ENCODE measurements at regions not wholly inside any gene's neighbourhood (a gene's known extent, or its start where the extent isn't known, plus 50 kb on each side); places are given as distances from the start of the nearest gene placed in this dataset.
A peak's percentile ranks its signal among the peaks of the same experiment; 100 is the strongest.
"Not testable (repeated sequence)": the region's sequence is repeated elsewhere in the genome, so short reads cannot be mapped to it uniquely, and the experiment has no call there.

GRCh38 chr10:52391927-52392602 lies 78.0 kb downstream of the DKK1 start:
- Mint-ChIP-seq H3K27me3 (ENCODE audit: insufficient read depth, unreplicated experiment) (no peaks in the 10 kb centered on the region), H3K27ac (ENCODE audit: low read depth, unreplicated experiment) (no peak overlapping the region), H3K4me1 (ENCODE audit: insufficient read depth, unreplicated experiment) (peaks cover 9% of the 10 kb centered on the region), H3K4me3 (ENCODE audit: unreplicated experiment) (no peak overlapping the region), H3K9me3 (ENCODE audit: unreplicated experiment) (peaks cover 4% of the 10 kb centered on the region), H3K36me3 (ENCODE audit: insufficient read depth, unreplicated experiment) (no peaks in the 10 kb centered on the region)
- intact Hi-C loops (cut with micrococcal nuclease): no loop called here
- no peak for DNase-seq (ENCODE audit: unreplicated experiment)
- TF ChIP-seq CTCF (IDR thresholded peaks at IDR 0.05; ENCODE audit: unreplicated experiment): no peak
- ChIA-PET CTCF (interaction anchor here (0.6 to 1.2 kb wide), 4 partner anchors 16 to 227 kb away, joined by 3 to 7 read pairs (median 4); no protein-coding TSS in a partner anchor), POLR2A (interaction anchor here (0.6 to 1.2 kb wide), 3 partner anchors 9 to 78 kb away, joined by 3 read pairs; partner anchors contain the start of gene DKK1)
- BruUV-seq (replicated peaks): no TSS peak

- TF ChIP-seq CTCF (IDR thresholded peaks at IDR 0.05; ENCODE audit: unreplicated experiment): no peak
- ChIA-PET CTCF (no interaction called here), POLR2A (no interaction called here)
- H3K4me3 Mint-ChIP-seq (ENCODE audit: unreplicated experiment): no peak overlapping the region
- no peak for DNase-seq (ENCODE audit: unreplicated experiment)
- no TSS peak for BruUV-seq (replicated peaks)
- intact Hi-C loops (cut with micrococcal nuclease): no loop called here
- no peaks in the 10 kb centered on the region for H3K27me3 Mint-ChIP-seq (ENCODE audit: insufficient read depth, unreplicated experiment)
- H3K9me3 Mint-ChIP-seq (ENCODE audit: unreplicated experiment): peaks cover 4% of the 10 kb centered on the region
- no peaks in the 10 kb centered on the region for H3K36me3 Mint-ChIP-seq (ENCODE audit: insufficient read depth, unreplicated experiment)
- no peak overlapping the region for H3K27ac Mint-ChIP-seq (ENCODE audit: low read depth, unreplicated experiment)
- no peaks in the 10 kb centered on the region for H3K4me1 Mint-ChIP-seq (ENCODE audit: insufficient read depth, unreplicated experiment)
Observed at GRCh38 chr10:52394246-52394645, 80.2 kb downstream of the DKK1 start.

- CTCF ChIA-PET: no interaction called here
- no peak for TF ChIP-seq CTCF (IDR thresholded peaks at IDR 0.05; ENCODE audit: unreplicated experiment)
- no peak overlapping the region for H3K27ac Mint-ChIP-seq (ENCODE audit: low read depth, unreplicated experiment)
- no peaks in the 10 kb centered on the region for H3K27me3 Mint-ChIP-seq (ENCODE audit: insufficient read depth, unreplicated experiment)
- H3K4me1 Mint-ChIP-seq (ENCODE audit: insufficient read depth, unreplicated experiment): no peaks in the 10 kb centered on the region
- no peaks in the 10 kb centered on the region for H3K9me3 Mint-ChIP-seq (ENCODE audit: unreplicated experiment)
- H3K4me3 Mint-ChIP-seq (ENCODE audit: unreplicated experiment): no peak overlapping the region
- POLR2A ChIA-PET: no interaction called here
- no TSS peak for BruUV-seq (replicated peaks)
- no peaks in the 10 kb centered on the region for H3K36me3 Mint-ChIP-seq (ENCODE audit: insufficient read depth, unreplicated experiment)
- DNase-seq (ENCODE audit: unreplicated experiment): peak; percentile 17
- intact Hi-C loops (cut with micrococcal nuclease): no loop called here
Observed at GRCh38 chr10:52400562-52400961, 86.5 kb downstream of the DKK1 start.

- CTCF ChIA-PET: interaction anchor here (0.7 kb wide), 1 partner anchor 86 kb away, joined by 4 read pairs; no protein-coding TSS in a partner anchor
- POLR2A ChIA-PET; H3K9me3 Mint-ChIP-seq (ENCODE audit: unreplicated experiment); H3K4me3 Mint-ChIP-seq (ENCODE audit: unreplicated experiment); H3K27me3 Mint-ChIP-seq (ENCODE audit: insufficient read depth, unreplicated experiment); H3K4me1 Mint-ChIP-seq (ENCODE audit: insufficient read depth, unreplicated experiment); BruUV-seq (replicated peaks); intact Hi-C loops (cut with micrococcal nuclease); H3K27ac Mint-ChIP-seq (ENCODE audit: low read depth, unreplicated experiment); H3K36me3 Mint-ChIP-seq (ENCODE audit: insufficient read depth, unreplicated experiment); DNase-seq (ENCODE audit: unreplicated experiment): not testable (repeated sequence)
Observed at GRCh38 chr10:52403801-52404200, 89.7 kb downstream of the DKK1 start.

Data from MCF 10A (cell line).